H9 (cell line): ENCODE measurements at regions not wholly inside any gene's neighbourhood (a gene's known extent, or its start where the extent isn't known, plus 50 kb on each side); places are given as distances from the start of the nearest gene placed in this dataset.

Source experiments
- DNase-seq: peaks from one replicate; pipeline ENCODE4 v3.0.0-alpha.2; 2017
- H2AFZ ChIP-seq: one replicate; pipeline ENCODE4 v1.6.1; 2013; ENCODE audit warnings: mild to moderate bottlenecking, low read length, control low read depth, moderate library complexity
- H2AK5ac ChIP-seq: 2 replicates; pipeline ENCODE4 v1.6.1; 2013; ENCODE audit warnings: low read length, control low read depth, mixed read lengths; ENCODE audit not compliant: insufficient read length
- H2BK120ac ChIP-seq: one replicate; pipeline ENCODE4 v1.6.1; 2013; ENCODE audit warnings: low read depth, mild to moderate bottlenecking, low read length, control low read depth, inconsistent platforms; ENCODE audit not compliant: poor library complexity, severe bottlenecking
- H2BK12ac ChIP-seq: 2 replicates; pipeline ENCODE4 v1.6.1; 2013; ENCODE audit warnings: low read length, control low read depth, mixed read lengths, low read depth; ENCODE audit not compliant: insufficient read length
- H2BK15ac ChIP-seq: 2 replicates; pipeline ENCODE4 v1.6.1; 2013; ENCODE audit warnings: low read depth, low read length, control low read depth
- H2BK20ac ChIP-seq: one replicate; pipeline ENCODE4 v1.6.1; 2013; ENCODE audit warnings: low read depth, mild to moderate bottlenecking, low read length, control low read depth, inconsistent platforms; ENCODE audit not compliant: poor library complexity, severe bottlenecking
- H2BK5ac ChIP-seq: 2 replicates; pipeline ENCODE4 v1.6.1; 2013; ENCODE audit warnings: low read length, control low read depth, mixed read lengths; ENCODE audit not compliant: insufficient read length
- H3K14ac ChIP-seq: 2 replicates; pipeline ENCODE4 v1.6.1; 2013; ENCODE audit warnings: low read length, control low read depth; ENCODE audit not compliant: insufficient read depth
- H3K18ac ChIP-seq: 2 replicates; pipeline ENCODE4 v1.6.1; 2013; ENCODE audit warnings: low read depth, mild to moderate bottlenecking, mixed read lengths, low read length, control low read depth; ENCODE audit not compliant: insufficient read length
- H3K23ac ChIP-seq: 2 replicates; pipeline ENCODE4 v1.6.1; 2013; ENCODE audit warnings: low read length, control low read depth, mixed read lengths, low read depth; ENCODE audit not compliant: insufficient read length
- H3K23me2 ChIP-seq: 2 replicates; pipeline ENCODE4 v1.6.1; 2013; ENCODE audit warnings: low read depth, mild to moderate bottlenecking, mixed read lengths, low read length, control low read depth; ENCODE audit not compliant: insufficient read length, poor library complexity, severe bottlenecking
- H3K27ac ChIP-seq: 2 replicates; pipeline ENCODE4 v1.5.1; 2013; ENCODE audit warnings: low read length, control low read depth, mixed read lengths, low read depth; ENCODE audit not compliant: insufficient read length
- H3K27me3 ChIP-seq: 2 replicates; pipeline ENCODE4 v1.6.1; 2013; ENCODE audit warnings: low read length, control low read depth, inconsistent platforms; ENCODE audit not compliant: insufficient read depth
- H3K4ac ChIP-seq: 2 replicates; pipeline ENCODE4 v1.6.1; 2013; ENCODE audit warnings: low read depth, mild to moderate bottlenecking, control low read depth, inconsistent platforms, low read length, moderate library complexity
- H3K4me1 ChIP-seq: 2 replicates; pipeline ENCODE4 v1.6.1; 2013; ENCODE audit warnings: low read length, control low read depth, inconsistent platforms; ENCODE audit not compliant: insufficient read depth
- H3K4me2 ChIP-seq: 2 replicates; pipeline ENCODE4 v1.6.1; 2013; ENCODE audit warnings: low read length, control low read depth, mixed read lengths; ENCODE audit not compliant: insufficient read length, insufficient read depth
- H3K56ac ChIP-seq: 2 replicates; pipeline ENCODE4 v1.6.1; 2013; ENCODE audit warnings: low read depth, mild to moderate bottlenecking, mixed read lengths, low read length, control low read depth; ENCODE audit not compliant: insufficient read length
- H3K79me1 ChIP-seq: 2 replicates; pipeline ENCODE4 v1.6.1; 2013; ENCODE audit warnings: low read depth, mild to moderate bottlenecking, moderate library complexity, low read length, control low read depth, inconsistent platforms; ENCODE audit not compliant: insufficient read depth, poor library complexity, severe bottlenecking
- H3K79me2 ChIP-seq: 2 replicates; pipeline ENCODE4 v1.6.1; 2013; ENCODE audit warnings: low read length, control low read depth, inconsistent platforms; ENCODE audit not compliant: insufficient read depth
- H3K9ac ChIP-seq: 2 replicates; pipeline ENCODE4 v1.6.1; 2013; ENCODE audit warnings: low read length, control low read depth, mixed read lengths; ENCODE audit not compliant: insufficient read length; ENCODE audit errors: extremely low read depth
- H3K9me3 ChIP-seq: one replicate; pipeline ENCODE4 v1.6.1; 2013; ENCODE audit warnings: low read depth, low read length, inconsistent platforms; ENCODE audit not compliant: control insufficient read depth
- H3T11ph ChIP-seq: one replicate; pipeline ENCODE4 v1.6.1; 2013; ENCODE audit warnings: mild to moderate bottlenecking, low read length, control low read depth, inconsistent platforms
- H4K20me1 ChIP-seq: one replicate; pipeline ENCODE4 v1.6.1; 2013; ENCODE audit not compliant: control insufficient read depth, insufficient read length, insufficient read depth
- H4K5ac ChIP-seq: 2 replicates; pipeline ENCODE4 v1.6.1; 2013; ENCODE audit warnings: low read depth, mild to moderate bottlenecking, mixed read lengths, low read length, control low read depth; ENCODE audit not compliant: insufficient read length
- H4K8ac ChIP-seq: replicated peaks from 2 replicates; pipeline ENCODE4 v1.6.1; 2013; ENCODE audit warnings: low read length, control low read depth, mixed read lengths, low read depth; ENCODE audit not compliant: insufficient read length
- H4K91ac ChIP-seq: 2 replicates; pipeline ENCODE4 v1.6.1; 2013; ENCODE audit warnings: low read depth, mild to moderate bottlenecking, moderate library complexity, mixed read lengths, low read length, control low read depth; ENCODE audit not compliant: insufficient read length
- H3K27ac Mint-ChIP-seq, 3 experiments: 2 replicates in 2 of 3; 3 replicates in 1 of 3; pipeline ENCODE4 v1.8.0; 2020 to 2021; ENCODE audit warnings: mixed read lengths in 3 of 3, mild to moderate bottlenecking in 1 of 3, moderate library complexity in 1 of 3
- H3K27me3 Mint-ChIP-seq: 2 replicates; pipeline ENCODE4 v1.8.0; 2021; ENCODE audit warnings: low read depth, mild to moderate bottlenecking, moderate library complexity, mixed read lengths
- H3K36me3 Mint-ChIP-seq, 3 experiments: 2 replicates in 2 of 3; 3 replicates in 1 of 3; pipeline ENCODE4 v1.8.0; 2020 to 2021; ENCODE audit warnings: low read depth in 3 of 3, mixed read lengths in 3 of 3; ENCODE audit not compliant: insufficient read depth in 1 of 3
- H3K4me1 Mint-ChIP-seq, 2 experiments: 2 replicates each; pipeline ENCODE4 v1.8.0; 2020; ENCODE audit warnings: mixed read lengths in 2 of 2
- H3K4me3 Mint-ChIP-seq, 2 experiments: 2 replicates in 1 of 2; 3 replicates in 1 of 2; pipeline ENCODE4 v1.8.0; 2020 to 2021; ENCODE audit warnings: mild to moderate bottlenecking in 2 of 2, mixed read lengths in 2 of 2, moderate library complexity in 1 of 2
- H3K9me3 Mint-ChIP-seq, 2 experiments: 2 replicates in 1 of 2; 3 replicates in 1 of 2; pipeline ENCODE4 v1.8.0; 2020; ENCODE audit warnings: mild to moderate bottlenecking in 2 of 2, mixed read lengths in 2 of 2, moderate library complexity in 1 of 2
- CTCF ChIP-seq: fragments of 200-600 bp; sonication (generic); conservative IDR thresholded peaks from 3 replicates; pipeline ENCODE4 v1.8.0; 2021; ENCODE audit warnings: antibody characterized with exemption, mild to moderate bottlenecking
- WGBS: extraction: QIAGEN DNeasy Blood & Tissue Kit; methylation state at CpG from one replicate; pipeline ENCODE4 v1.1.7; 2013; ENCODE audit warnings: missing lambda C conversion rate, low lambda C conversion rate, mixed read lengths; ENCODE audit not compliant: insufficient read length; ENCODE audit errors: extremely low coverage; 5-methylcytosine and 5-hydroxymethylcytosine counted together

- Histone ChIP-seq H3K4me1 (no peaks in the 10 kb centered on the region), H3K27me3 (no peaks in the 10 kb centered on the region), H3K27ac (no peak overlapping the region), H4K91ac (no peak overlapping the region), H3K79me2 (no peaks in the 10 kb centered on the region), H4K8ac (no peak overlapping the region), H2BK12ac (no peak overlapping the region), H2BK15ac (no peak overlapping the region), H2BK20ac (no peak overlapping the region), H2AK5ac (no peak overlapping the region), H3K9ac (no peak overlapping the region), H3K79me1 (no peaks in the 10 kb centered on the region), H2AFZ (no peak overlapping the region), H3T11ph (no peak overlapping the region), H2BK5ac (no peak overlapping the region), H3K9me3 (no peaks in the 10 kb centered on the region), H2BK120ac (no peak overlapping the region), H3K23me2 (no peaks in the 10 kb centered on the region), H4K20me1 (no peaks in the 10 kb centered on the region), H3K18ac (no peak overlapping the region), H3K4ac (no peak overlapping the region), H3K23ac (no peak overlapping the region), H3K14ac (no peak overlapping the region), H3K4me2 (no peak overlapping the region), H3K56ac (no peak overlapping the region), H4K5ac (no peak overlapping the region)
- Mint-ChIP-seq H3K9me3 (peaks cover 0 to 3% of the 10 kb centered on the region in 2 experiments; a peak in 1 of 5 replicates), H3K27me3 (no peaks in the 10 kb centered on the region), H3K27ac (no peak overlapping the region), H3K36me3 (no peaks in the 10 kb centered on the region; a peak in 1 of 7 replicates), H3K4me3 (no peak overlapping the region), H3K4me1 (0 out of 4 replicates have a peak, but pooled peaks cover 0 to 2% of the 10 kb centered on the region in 2 experiments)
- TF ChIP-seq CTCF, result no peak
- DNase-seq, result no peak
- WGBS, result no CpG with 5 or more reads among the region's 1 CpG
Measured at GRCh38 chr21:16594191-16594590, 864.4 kb downstream of the USP25 start.
